ENCODE measurements at regions not wholly inside any gene's neighbourhood (a gene's known extent, or its start where the extent isn't known, plus 50 kb on each side); places are given as distances from the start of the nearest gene placed in this dataset.

- no peak overlapping the region for H3K4me3 ChIP-seq (ENCODE audit: low read depth, low read length)
- H3K4me1 ChIP-seq: no peaks in the 10 kb centered on the region
- H3K79me2 ChIP-seq: no peaks in the 10 kb centered on the region
- H3K36me3 ChIP-seq (ENCODE audit: control insufficient read depth, insufficient read depth, low read length): no peaks in the 10 kb centered on the region
- no peak overlapping the region for H2AFZ ChIP-seq
- H3K4me2 ChIP-seq (ENCODE audit: low read length): no peak overlapping the region
- H3K27me3 ChIP-seq (ENCODE audit: control insufficient read depth, insufficient read depth, low read length): no peaks in the 10 kb centered on the region
- H3K9ac ChIP-seq: no peak overlapping the region
- no peak overlapping the region for H3K27ac ChIP-seq
- H3K9me3 ChIP-seq (ENCODE audit: control insufficient read depth, low read length): no peaks in the 10 kb centered on the region
- TF ChIP-seq CTCF (IDR thresholded peaks at IDR 0.05): no peak
Observed at GRCh38 chr2:5359397-5359796, 332.8 kb upstream of the SOX11 start.

GRCh38 chr2:5360081-5360480 lies 332.1 kb upstream of the SOX11 start:
- Histone ChIP-seq H3K27me3 (ENCODE audit: control insufficient read depth, insufficient read depth, low read length) (no peaks in the 10 kb centered on the region), H3K4me1 (no peaks in the 10 kb centered on the region), H2AFZ (no peak overlapping the region), H3K4me3 (ENCODE audit: low read depth, low read length) (no peak overlapping the region), H3K36me3 (ENCODE audit: control insufficient read depth, insufficient read depth, low read length) (no peaks in the 10 kb centered on the region), H3K9me3 (ENCODE audit: control insufficient read depth, low read length) (no peaks in the 10 kb centered on the region), H3K4me2 (ENCODE audit: low read length) (no peak overlapping the region), H3K79me2 (no peaks in the 10 kb centered on the region), H3K9ac (no peak overlapping the region), H3K27ac (no peak overlapping the region)
- TF ChIP-seq CTCF (IDR thresholded peaks at IDR 0.05): no peak

- no peak overlapping the region for H3K4me2 ChIP-seq (ENCODE audit: low read length)
- H3K27ac ChIP-seq: no peak overlapping the region
- H3K9ac ChIP-seq: no peak overlapping the region
- no peaks in the 10 kb centered on the region for H3K27me3 ChIP-seq (ENCODE audit: control insufficient read depth, insufficient read depth, low read length)
- H2AFZ ChIP-seq: no peak overlapping the region
- TF ChIP-seq CTCF (IDR thresholded peaks at IDR 0.05): no peak
- H3K79me2 ChIP-seq: no peaks in the 10 kb centered on the region
- H3K4me1 ChIP-seq: no peaks in the 10 kb centered on the region
- H3K4me3 ChIP-seq (ENCODE audit: low read depth, low read length): no peak overlapping the region
- H3K9me3 ChIP-seq (ENCODE audit: control insufficient read depth, low read length): no peaks in the 10 kb centered on the region
- H3K36me3 ChIP-seq (ENCODE audit: control insufficient read depth, insufficient read depth, low read length): no peaks in the 10 kb centered on the region
Observed at GRCh38 chr2:5364361-5364760, 327.8 kb upstream of the SOX11 start.

- no peak overlapping the region for H3K27ac ChIP-seq
Observed at GRCh38 chr2:5365871-5366461, 326.2 kb upstream of the SOX11 start.

More at GRCh38 chr2:5365871-5366461, 326.2 kb upstream of the SOX11 start:
- Histone ChIP-seq H3K9me3 (ENCODE audit: control insufficient read depth, low read length) (no peaks in the 10 kb centered on the region), H3K4me2 (ENCODE audit: low read length) (no peak overlapping the region), H3K79me2 (no peaks in the 10 kb centered on the region), H3K36me3 (ENCODE audit: control insufficient read depth, insufficient read depth, low read length) (no peaks in the 10 kb centered on the region), H3K27me3 (ENCODE audit: control insufficient read depth, insufficient read depth, low read length) (no peaks in the 10 kb centered on the region), H2AFZ (no peak overlapping the region), H3K4me3 (ENCODE audit: low read depth, low read length) (no peak overlapping the region), H3K4me1 (no peaks in the 10 kb centered on the region), H3K9ac (no peak overlapping the region)
- TF ChIP-seq CTCF (IDR thresholded peaks at IDR 0.05): no peak

All from parathyroid adenoma (tissue), 2 donors.